Stimulated activated memory B cell treated with anti-CD40 and anti-IgM and Interleukin-4, amounts not matched to agents 10 μg/mL and 1 μg/mL and 100 μg/mL, for 72 hours (primary cell): ENCODE measurements at regions not wholly inside any gene's neighbourhood (a gene's known extent, or its start where the extent isn't known, plus 50 kb on each side); places are given as distances from the start of the nearest gene placed in this dataset.
A peak's percentile ranks its signal among the peaks of the same experiment; 100 is the strongest.

Experiments
- ATAC-seq: fragments of 150-1000 bp; cut with Tn5 transposase; 2 replicates; pipeline ENCODE4 v1.10.0; 2021
- H3K27ac Mint-ChIP-seq: one replicate; pipeline ENCODE4 v1.8.0; 2022; ENCODE audit warnings: mild to moderate bottlenecking, mixed read lengths
- H3K27me3 Mint-ChIP-seq: one replicate; pipeline ENCODE4 v1.8.0; 2022; ENCODE audit warnings: mixed read lengths
- H3K36me3 Mint-ChIP-seq: one replicate; pipeline ENCODE4 v1.8.0; 2022; ENCODE audit warnings: mixed read lengths
- H3K4me1 Mint-ChIP-seq: one replicate; pipeline ENCODE4 v1.8.0; 2022; ENCODE audit warnings: mixed read lengths
- H3K4me3 Mint-ChIP-seq: one replicate; pipeline ENCODE4 v1.8.0; 2022; ENCODE audit warnings: mild to moderate bottlenecking, moderate library complexity, mixed read lengths
- H3K9me3 Mint-ChIP-seq: one replicate; pipeline ENCODE4 v1.8.0; 2022; ENCODE audit warnings: mixed read lengths

DNA sequence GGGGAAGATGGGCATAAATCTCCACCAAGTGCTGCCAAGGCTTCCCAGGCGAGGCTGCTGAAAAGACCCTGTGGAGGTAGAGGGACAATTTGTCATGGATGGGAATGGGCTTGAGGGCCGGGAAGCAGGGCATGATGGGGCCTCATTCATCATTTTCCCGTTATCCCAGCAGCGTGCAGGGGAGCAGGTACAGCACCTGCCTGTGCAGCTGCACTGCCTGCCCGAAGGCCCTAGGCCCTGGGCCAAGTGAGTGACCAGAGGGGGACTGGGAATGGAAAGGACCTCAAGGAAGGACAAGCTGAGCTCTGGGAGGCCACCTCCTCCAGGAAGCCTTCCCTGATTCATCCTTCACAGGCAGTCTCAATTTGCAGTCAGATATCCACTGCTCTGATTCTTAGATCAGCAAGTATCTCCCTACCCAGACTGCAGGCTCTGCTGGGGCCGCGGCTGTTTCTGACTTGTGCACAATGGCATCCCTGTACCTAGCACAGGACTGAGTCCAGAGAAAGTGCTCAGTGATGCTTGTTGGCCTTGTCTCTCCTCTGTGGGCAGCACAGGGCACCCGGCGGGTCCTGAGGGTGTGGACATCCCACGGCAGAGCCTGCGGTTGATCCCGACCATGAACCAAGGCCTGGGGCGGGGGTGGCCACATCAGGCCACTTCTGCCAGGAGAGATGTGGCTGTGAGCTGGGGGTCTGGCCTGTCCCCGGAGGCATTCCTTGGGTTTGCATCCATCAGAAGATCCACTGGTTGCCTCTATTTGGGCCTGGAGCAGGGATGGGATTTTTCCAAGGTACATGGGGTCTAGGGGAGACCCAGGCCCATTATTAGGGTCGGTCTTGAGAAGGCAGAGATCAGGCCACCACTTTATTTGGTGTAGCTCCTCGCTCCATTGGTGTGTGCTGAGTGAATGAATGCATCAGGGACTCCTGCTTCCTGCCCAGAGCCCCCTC, 167.3 kb upstream of the RTL1 start:
- Mint-ChIP-seq H3K36me3 (no peaks in the 10 kb centered on the region), H3K4me3 (no peak overlapping the region), H3K4me1 (no peaks in the 10 kb centered on the region), H3K27ac (no peak overlapping the region), H3K9me3 (no peaks in the 10 kb centered on the region), H3K27me3 (peaks cover 63% of the 10 kb centered on the region)
- ATAC-seq: no peak

GRCh38 chr14:101071493-101071906, 168.0 kb upstream of the RTL1 start:
- no peak for ATAC-seq
- H3K9me3 Mint-ChIP-seq: no peaks in the 10 kb centered on the region

DNA sequence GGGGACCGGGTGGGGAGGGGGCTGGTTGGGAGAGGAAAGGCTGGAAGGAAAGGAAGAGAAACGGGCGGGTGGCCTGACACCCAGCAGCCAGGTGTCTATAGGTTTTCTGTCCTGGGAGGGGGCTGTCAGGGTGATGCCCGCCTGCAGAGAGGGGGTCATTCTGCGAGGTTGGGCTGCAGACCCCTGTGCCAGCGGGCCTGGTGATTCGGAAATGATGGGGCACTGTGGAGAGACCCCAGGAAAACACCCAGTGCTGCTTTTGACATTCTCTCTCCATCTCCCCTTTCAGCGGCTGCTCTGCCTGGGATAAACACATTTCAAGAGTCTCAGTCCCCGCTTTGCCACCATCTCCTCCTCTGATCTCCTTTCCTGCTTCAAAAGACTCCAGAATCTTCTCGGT, 168.5 kb upstream of the RTL1 start:
- H3K27ac Mint-ChIP-seq: no peak overlapping the region
- H3K4me3 Mint-ChIP-seq: no peak overlapping the region
- H3K4me1 Mint-ChIP-seq: no peaks in the 10 kb centered on the region
- H3K36me3 Mint-ChIP-seq: no peaks in the 10 kb centered on the region
- H3K27me3 Mint-ChIP-seq: peaks cover 75% of the 10 kb centered on the region
- no peaks in the 10 kb centered on the region for H3K9me3 Mint-ChIP-seq
- ATAC-seq: no peak

More at GRCh38 chr14:101071493-101071906, 168.0 kb upstream of the RTL1 start:
- Mint-ChIP-seq H3K36me3 (no peaks in the 10 kb centered on the region), H3K27ac (no peak overlapping the region), H3K4me3 (no peak overlapping the region), H3K27me3 (peaks cover 70% of the 10 kb centered on the region), H3K4me1 (no peaks in the 10 kb centered on the region)

GRCh38 chr14:101072531-101072930, 169.0 kb upstream of the RTL1 start:
- Mint-ChIP-seq H3K4me1 (no peaks in the 10 kb centered on the region), H3K27me3 (peaks cover 77% of the 10 kb centered on the region), H3K9me3 (no peaks in the 10 kb centered on the region), H3K36me3 (no peaks in the 10 kb centered on the region), H3K27ac (no peak overlapping the region), H3K4me3 (no peak overlapping the region)
- ATAC-seq: no peak

DNA sequence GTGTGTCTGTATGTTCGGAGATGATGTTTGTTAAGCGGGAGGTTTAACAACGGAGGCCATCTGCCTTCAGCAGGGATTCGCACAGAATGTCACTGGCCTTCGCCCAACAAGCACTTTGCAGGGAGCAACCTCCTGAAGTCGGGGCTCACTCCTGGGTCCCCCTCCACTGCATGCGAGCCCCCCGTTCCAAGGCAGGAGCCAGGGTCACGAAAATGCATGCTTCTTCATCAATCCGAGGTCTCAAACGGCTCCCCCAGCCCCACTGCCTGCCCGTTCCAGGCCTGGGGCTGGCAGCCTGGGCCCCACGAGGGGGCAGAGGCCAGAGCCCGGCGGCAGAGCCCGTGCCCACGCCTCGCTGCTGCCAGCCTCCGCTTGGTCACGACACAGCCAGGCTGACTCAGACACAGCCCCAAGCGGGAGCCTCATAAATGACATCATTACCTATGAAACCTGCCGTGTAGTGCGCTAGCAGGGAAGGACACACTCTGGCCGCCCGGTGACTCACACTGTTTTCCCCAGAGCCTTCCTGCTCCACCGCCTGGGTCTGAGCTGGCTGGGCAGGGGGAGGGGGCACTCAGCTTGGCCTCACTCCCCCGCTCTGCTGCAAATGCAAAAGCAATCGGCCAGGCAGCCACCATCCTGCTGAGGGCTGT, 169.5 kb upstream of the RTL1 start:
- ATAC-seq: peak; percentile 81
- no peaks in the 10 kb centered on the region for H3K36me3 Mint-ChIP-seq
- peaks cover 76% of the 10 kb centered on the region for H3K27me3 Mint-ChIP-seq
- no peak overlapping the region for H3K4me3 Mint-ChIP-seq
- H3K27ac Mint-ChIP-seq: no peak overlapping the region
- H3K4me1 Mint-ChIP-seq: no peaks in the 10 kb centered on the region
- no peaks in the 10 kb centered on the region for H3K9me3 Mint-ChIP-seq

GRCh38 chr14:101073598-101073965, 170.1 kb upstream of the RTL1 start:
- Mint-ChIP-seq H3K9me3 (no peaks in the 10 kb centered on the region), H3K4me1 (no peaks in the 10 kb centered on the region), H3K27ac (no peak overlapping the region), H3K4me3 (no peak overlapping the region), H3K36me3 (no peaks in the 10 kb centered on the region), H3K27me3 (peaks cover 76% of the 10 kb centered on the region)
- ATAC-seq: no peak

DNA sequence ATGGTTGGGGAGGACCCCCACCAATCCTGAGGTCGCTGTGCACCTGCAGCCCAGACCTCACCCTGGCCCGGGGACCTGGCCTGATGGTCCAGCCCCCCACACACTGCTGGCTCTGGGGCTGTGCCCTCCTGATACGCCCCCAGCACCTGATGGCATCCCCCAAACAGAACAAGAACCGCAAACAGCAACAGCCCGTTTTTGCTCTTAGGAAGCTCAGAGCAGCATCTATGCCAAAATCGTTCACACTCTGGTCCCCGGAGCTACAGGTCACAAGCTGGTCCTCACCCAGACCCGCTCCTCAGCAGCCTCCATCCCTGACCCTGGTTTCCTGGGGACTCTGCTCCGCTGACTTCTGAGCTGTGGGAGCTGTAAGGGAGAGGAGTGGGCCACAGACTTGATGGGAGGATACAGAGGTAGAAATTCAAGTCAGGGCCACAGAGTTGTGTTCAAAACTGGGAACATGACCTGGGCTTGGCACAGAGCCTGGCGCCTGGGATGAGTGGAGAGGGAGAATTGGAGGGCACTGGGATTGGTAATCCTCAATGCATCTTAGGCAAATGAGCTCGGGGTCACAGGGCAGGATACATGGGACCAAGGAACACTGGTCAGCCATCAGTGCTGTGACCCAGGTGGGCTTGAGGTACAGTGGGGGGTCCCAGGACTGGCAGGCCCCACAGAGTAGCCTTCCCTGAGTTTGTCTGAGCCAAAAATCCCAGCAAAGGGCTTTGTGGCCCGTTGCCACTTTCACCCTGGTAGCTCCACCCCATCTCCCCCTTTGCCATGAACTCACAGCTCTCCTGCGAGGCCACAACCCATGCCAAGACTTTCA, 170.9 kb upstream of the RTL1 start:
- no peaks in the 10 kb centered on the region for H3K36me3 Mint-ChIP-seq
- no peaks in the 10 kb centered on the region for H3K9me3 Mint-ChIP-seq
- peaks cover 76% of the 10 kb centered on the region for H3K27me3 Mint-ChIP-seq
- no peak overlapping the region for H3K27ac Mint-ChIP-seq
- no peak overlapping the region for H3K4me3 Mint-ChIP-seq
- no peak for ATAC-seq
- no peaks in the 10 kb centered on the region for H3K4me1 Mint-ChIP-seq

GRCh38 chr14:101075025-101075800, 171.7 kb upstream of the RTL1 start:
- Mint-ChIP-seq H3K4me3 (no peak overlapping the region), H3K27me3 (peaks cover 74% of the 10 kb centered on the region), H3K9me3 (peaks cover 2% of the 10 kb centered on the region), H3K27ac (no peak overlapping the region), H3K4me1 (no peaks in the 10 kb centered on the region), H3K36me3 (no peaks in the 10 kb centered on the region)
- peak; percentile 66 for ATAC-seq

GRCh38 chr14:101075801-101076413, 172.4 kb upstream of the RTL1 start:
- ATAC-seq: no peak
- Mint-ChIP-seq H3K27me3 (peaks cover 67% of the 10 kb centered on the region), H3K9me3 (peaks cover 3% of the 10 kb centered on the region)

GRCh38 chr14:101076451-101077198, 173.1 kb upstream of the RTL1 start:
- Mint-ChIP-seq H3K9me3 (peaks cover 7% of the 10 kb centered on the region), H3K36me3 (no peaks in the 10 kb centered on the region), H3K27me3 (peaks cover 62% of the 10 kb centered on the region), H3K4me1 (no peaks in the 10 kb centered on the region), H3K4me3 (no peak overlapping the region), H3K27ac (no peak overlapping the region)
- ATAC-seq: no peak

More at GRCh38 chr14:101075801-101076413, 172.4 kb upstream of the RTL1 start:
- no peak overlapping the region for H3K4me3 Mint-ChIP-seq
- H3K4me1 Mint-ChIP-seq: no peaks in the 10 kb centered on the region
- H3K27ac Mint-ChIP-seq: no peak overlapping the region
- no peaks in the 10 kb centered on the region for H3K36me3 Mint-ChIP-seq

- Mint-ChIP-seq H3K4me3 (no peak overlapping the region), H3K27me3 (peaks cover 62% of the 10 kb centered on the region), H3K27ac (no peak overlapping the region), H3K9me3 (peaks cover 10% of the 10 kb centered on the region), H3K36me3 (no peaks in the 10 kb centered on the region), H3K4me1 (no peaks in the 10 kb centered on the region)
- no peak for ATAC-seq
Observed at GRCh38 chr14:101077481-101078074, 174.1 kb upstream of the RTL1 start.

GRCh38 chr14:101078170-101078891, 174.8 kb upstream of the RTL1 start:
- H3K27ac Mint-ChIP-seq: no peak overlapping the region
- no peak overlapping the region for H3K4me3 Mint-ChIP-seq
- H3K9me3 Mint-ChIP-seq: peaks cover 12% of the 10 kb centered on the region
- H3K27me3 Mint-ChIP-seq: peaks cover 62% of the 10 kb centered on the region
- H3K4me1 Mint-ChIP-seq: no peaks in the 10 kb centered on the region
- ATAC-seq: no peak
- no peaks in the 10 kb centered on the region for H3K36me3 Mint-ChIP-seq

DNA sequence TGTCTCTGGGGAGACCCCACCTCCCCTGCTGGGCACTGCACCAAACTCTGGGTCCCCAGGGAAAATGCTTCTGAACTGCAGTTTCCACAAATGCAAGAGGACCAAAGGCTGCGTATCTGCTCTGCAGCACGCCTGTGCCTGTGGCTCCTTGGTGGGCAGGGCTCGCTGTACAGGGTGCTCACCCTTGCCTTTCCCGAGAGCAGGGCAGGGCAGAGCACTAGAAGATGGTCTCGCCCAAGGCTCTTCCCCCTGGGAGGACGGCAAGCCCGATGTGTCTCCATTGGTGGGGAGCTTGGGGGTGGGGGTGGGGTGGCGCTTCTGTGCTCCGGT, 175.3 kb upstream of the RTL1 start:
- Mint-ChIP-seq H3K27me3 (peaks cover 59% of the 10 kb centered on the region), H3K4me3 (no peak overlapping the region), H3K27ac (no peak overlapping the region), H3K36me3 (no peaks in the 10 kb centered on the region), H3K9me3 (peaks cover 12% of the 10 kb centered on the region), H3K4me1 (no peaks in the 10 kb centered on the region)
- no peak for ATAC-seq
